Kidney epithelial cell (primary cell): ENCODE measurements at regions not wholly inside any gene's neighbourhood (a gene's known extent, or its start where the extent isn't known, plus 50 kb on each side); places are given as distances from the start of the nearest gene placed in this dataset.

Source experiments
- DNase-seq: peaks from one replicate; pipeline ENCODE4 v3.0.0-alpha.2; 2010; ENCODE audit warnings: low read depth
- H3K27me3 ChIP-seq: 2 replicates; pipeline ENCODE4 v1.6.0; 2011; ENCODE audit warnings: low read length; ENCODE audit not compliant: control insufficient read depth, insufficient read depth
- H3K36me3 ChIP-seq: 2 replicates; pipeline ENCODE4 v1.5.1; 2011; ENCODE audit warnings: low read length; ENCODE audit not compliant: control insufficient read depth, insufficient read depth
- H3K4me3 ChIP-seq: 2 replicates; pipeline ENCODE4 v1.5.1; 2011; ENCODE audit warnings: low read depth, mild to moderate bottlenecking, control low read depth, low read length
- CTCF ChIP-seq: IDR thresholded peaks from 2 replicates; pipeline ENCODE4 v1.5.1; 2011; ENCODE audit warnings: mild to moderate bottlenecking, moderate library complexity, low read length, control low read depth, inconsistent platforms; ENCODE audit not compliant: insufficient read depth, poor library complexity, severe bottlenecking

GRCh38 chr6:40340957-40341356 is 246.2 kb downstream of the LRFN2 start:
- H3K4me3 ChIP-seq, result no peak overlapping the region
- no peaks in the 10 kb centered on the region for H3K36me3 ChIP-seq
- H3K27me3 ChIP-seq, result no peaks in the 10 kb centered on the region
- TF ChIP-seq CTCF, result no peak
- no peak for DNase-seq

DNA sequence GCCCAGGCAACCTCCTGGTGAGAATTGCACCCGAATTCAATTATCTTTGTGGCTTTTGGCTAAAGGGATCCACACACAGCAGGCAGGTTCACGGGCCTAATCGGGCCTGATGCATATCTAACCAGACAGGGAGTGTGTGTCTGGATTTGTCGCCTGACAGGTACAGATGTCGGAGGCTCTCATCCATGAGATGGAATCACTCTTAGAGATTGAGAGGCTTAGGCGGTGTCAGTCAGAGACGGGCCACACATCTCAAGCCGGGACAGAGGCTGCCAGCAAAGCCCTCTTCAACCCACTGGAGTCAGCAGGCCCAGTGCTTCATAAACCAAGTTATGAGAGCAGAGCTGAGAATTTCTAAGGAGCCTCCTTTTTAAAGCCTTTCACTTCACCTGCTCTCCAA is 247.0 kb downstream of the LRFN2 start:
- H3K36me3 ChIP-seq, result no peaks in the 10 kb centered on the region
- DNase-seq, result no peak
- no peaks in the 10 kb centered on the region for H3K27me3 ChIP-seq
- no peak for TF ChIP-seq CTCF
- no peak overlapping the region for H3K4me3 ChIP-seq

DNA sequence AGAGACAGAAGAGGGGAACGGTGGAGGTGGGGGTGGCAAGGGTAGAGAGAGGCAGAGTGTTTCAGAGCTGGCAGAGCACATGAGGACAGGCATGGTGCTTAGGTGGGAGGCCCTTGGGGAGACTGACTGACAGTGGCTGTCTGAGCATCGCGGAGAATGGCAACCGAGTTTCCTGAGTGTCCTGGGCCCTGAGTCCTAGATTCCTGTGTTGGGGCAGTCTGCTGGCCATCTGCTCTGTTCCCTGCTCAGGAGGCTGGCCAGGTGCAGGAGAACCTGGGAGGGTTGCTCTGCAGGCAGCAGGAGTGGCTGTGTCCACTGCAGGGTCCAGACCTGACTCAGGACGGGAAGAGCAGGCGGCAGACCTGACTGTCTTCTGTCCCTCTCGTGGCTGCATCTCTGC is 248.9 kb downstream of the LRFN2 start:
- Histone ChIP-seq H3K36me3 (no peaks in the 10 kb centered on the region), H3K27me3 (peaks cover 4% of the 10 kb centered on the region), H3K4me3 (no peak overlapping the region)
- DNase-seq, result no peak
- no peak for TF ChIP-seq CTCF

DNA sequence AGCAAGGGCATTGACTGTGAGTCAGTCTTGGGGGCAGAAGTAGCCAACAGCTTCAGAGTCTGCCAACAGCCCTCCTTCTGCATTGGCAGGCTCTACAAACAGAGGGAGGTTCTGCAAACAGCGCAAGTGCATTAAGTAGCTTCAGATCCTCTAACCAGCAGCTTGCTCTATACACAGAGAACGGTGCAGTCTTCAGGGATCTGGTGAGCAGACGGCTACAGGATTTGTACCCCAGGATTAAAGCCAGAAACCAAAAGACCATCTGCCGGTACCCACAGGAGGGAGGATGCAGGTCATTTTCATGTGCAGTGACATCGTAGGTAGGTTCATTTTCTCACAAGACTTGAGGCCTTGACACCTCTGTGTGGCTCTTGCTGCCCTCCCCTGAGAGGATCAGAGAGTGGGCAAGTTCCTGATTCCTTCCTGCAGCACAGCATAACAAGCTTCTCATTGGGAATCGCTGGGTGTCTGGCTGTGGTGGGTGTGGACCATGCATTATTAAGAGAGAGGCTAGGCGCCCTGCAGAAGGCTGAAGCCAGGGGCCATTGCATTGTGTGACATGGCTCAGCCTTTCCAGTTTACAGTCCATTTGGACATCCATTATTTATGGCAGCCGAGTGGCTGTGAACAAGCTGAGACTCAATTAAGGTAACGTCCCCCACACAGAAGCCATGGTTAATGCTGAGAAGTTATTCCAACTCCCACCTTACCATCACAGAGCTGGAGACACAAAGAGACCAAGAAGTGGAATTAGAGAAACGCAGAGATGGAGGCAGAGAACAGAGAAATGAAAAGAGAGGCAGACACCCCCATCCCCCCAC is 250.0 kb downstream of the LRFN2 start:
- Histone ChIP-seq H3K27me3 (peaks cover 4% of the 10 kb centered on the region), H3K36me3 (no peaks in the 10 kb centered on the region), H3K4me3 (no peak overlapping the region)
- no peak for TF ChIP-seq CTCF
- no peak for DNase-seq

DNA sequence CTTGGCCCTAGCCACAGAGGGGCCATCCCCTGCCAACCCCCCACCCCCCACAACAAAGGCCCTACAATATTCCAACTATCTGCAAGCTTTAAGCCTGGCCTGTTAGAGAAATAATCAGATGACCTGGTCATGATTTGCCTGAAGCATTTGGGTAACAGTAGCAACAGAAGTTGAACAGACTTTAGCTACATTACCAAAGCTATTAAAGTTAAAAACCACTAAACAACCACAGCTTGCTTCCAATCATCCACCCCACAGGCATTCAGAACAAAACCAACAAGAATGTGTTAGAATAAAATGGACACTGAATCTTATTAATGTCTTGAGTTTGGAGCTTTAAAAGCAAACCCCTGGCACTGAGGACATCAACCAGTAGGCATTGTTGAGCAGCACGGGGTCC is 250.9 kb downstream of the LRFN2 start:
- TF ChIP-seq CTCF, result no peak
- Histone ChIP-seq H3K36me3 (no peaks in the 10 kb centered on the region), H3K4me3 (no peak overlapping the region), H3K27me3 (peaks cover 7% of the 10 kb centered on the region)
- DNase-seq, result no peak
